Activated T-helper 17 cell treated with anti-CD3 and anti-CD28 coated beads, Interleukin-2, amount 50 U/mL, for 72 hours (primary cell): ENCODE measurements at regions not wholly inside any gene's neighbourhood (a gene's known extent, or its start where the extent isn't known, plus 50 kb on each side); places are given as distances from the start of the nearest gene placed in this dataset.

ENCODE experiments used
- ATAC-seq: fragments of 150-1000 bp; cut with Tn5 transposase; replicated peaks from 2 replicates; pipeline ENCODE4 v1.10.0; 2021; ENCODE audit warnings: mild to moderate bottlenecking, moderate library complexity
- H3K27ac Mint-ChIP-seq: one replicate; pipeline ENCODE4 v1.8.0; 2022; ENCODE audit warnings: mixed read lengths
- H3K27me3 Mint-ChIP-seq: one replicate; pipeline ENCODE4 v1.8.0; 2022; ENCODE audit warnings: mixed read lengths
- H3K36me3 Mint-ChIP-seq: one replicate; pipeline ENCODE4 v1.8.0; 2022; ENCODE audit warnings: low read depth, mild to moderate bottlenecking, mixed read lengths
- H3K4me1 Mint-ChIP-seq: one replicate; pipeline ENCODE4 v1.8.0; 2022; ENCODE audit warnings: mixed read lengths
- H3K4me3 Mint-ChIP-seq: one replicate; pipeline ENCODE4 v1.8.0; 2022; ENCODE audit warnings: mild to moderate bottlenecking, mixed read lengths
- H3K9me3 Mint-ChIP-seq: one replicate; pipeline ENCODE4 v1.8.0; 2022; ENCODE audit warnings: mixed read lengths

DNA sequence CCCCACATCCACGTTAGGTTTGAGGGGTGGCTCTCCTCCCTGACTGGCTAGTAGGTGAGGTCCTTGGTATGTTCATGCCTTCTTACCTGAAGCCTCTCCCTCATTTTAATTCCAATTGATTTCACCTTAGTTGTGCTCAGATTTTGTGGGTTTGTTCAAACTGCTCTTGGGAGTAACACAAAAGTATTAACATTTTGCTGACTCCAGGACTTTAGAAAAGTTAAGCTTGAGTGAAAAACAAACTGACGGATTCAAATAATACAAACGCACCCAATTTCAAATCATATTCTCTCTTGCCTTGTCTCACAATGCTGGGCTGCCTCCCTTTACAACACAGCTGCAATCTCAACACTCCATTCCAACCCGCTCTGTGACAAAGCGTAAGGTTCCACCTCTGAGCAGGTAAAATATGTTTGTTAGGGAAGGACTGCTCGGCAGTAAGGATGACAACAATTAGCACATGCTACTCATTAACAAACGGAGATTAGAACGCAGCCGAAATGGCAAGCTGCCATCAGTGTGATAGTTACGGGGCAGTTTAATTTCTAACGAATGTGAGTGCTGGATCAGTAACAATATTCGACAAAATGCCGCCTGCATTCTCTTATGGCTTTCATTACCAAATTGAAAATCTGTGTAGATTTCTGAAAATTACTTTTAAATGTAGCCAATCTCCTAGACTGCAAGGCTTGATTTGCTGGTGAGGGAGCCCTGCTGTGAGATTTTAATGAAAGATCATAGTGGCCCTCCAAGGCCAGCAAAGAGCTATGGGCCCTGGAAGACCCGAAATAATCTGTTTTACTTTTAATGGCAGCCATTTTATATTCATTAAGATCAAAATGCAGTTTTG, 730.6 kb upstream of the FANCL start:
- H3K4me1 Mint-ChIP-seq: no peaks in the 10 kb centered on the region
- H3K36me3 Mint-ChIP-seq: no peaks in the 10 kb centered on the region
- no peaks in the 10 kb centered on the region for H3K27me3 Mint-ChIP-seq
- no peak overlapping the region for H3K27ac Mint-ChIP-seq
- no peak for ATAC-seq
- H3K9me3 Mint-ChIP-seq: peaks cover 5% of the 10 kb centered on the region
- no peak overlapping the region for H3K4me3 Mint-ChIP-seq

DNA sequence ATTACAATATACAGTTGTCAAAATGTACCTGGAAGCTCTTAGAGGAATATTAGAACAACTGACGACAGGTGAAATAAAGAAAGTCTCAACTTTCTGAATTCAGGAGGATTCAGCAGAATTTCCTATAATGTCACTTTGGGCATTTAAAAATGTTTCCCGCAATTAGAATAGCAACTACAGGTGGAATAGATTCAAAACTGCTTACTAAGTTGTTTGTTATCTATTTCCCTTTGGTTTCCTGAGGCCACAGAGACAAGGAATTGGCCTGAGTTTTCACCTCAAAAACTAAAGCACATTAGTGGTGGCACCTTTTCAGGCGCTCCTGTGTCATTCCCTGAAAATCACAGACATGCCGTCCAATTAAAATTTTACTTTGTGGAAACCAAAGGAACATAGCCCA, 729.2 kb upstream of the FANCL start:
- H3K27ac Mint-ChIP-seq: no peak overlapping the region
- ATAC-seq: no peak
- no peak overlapping the region for H3K4me3 Mint-ChIP-seq

DNA sequence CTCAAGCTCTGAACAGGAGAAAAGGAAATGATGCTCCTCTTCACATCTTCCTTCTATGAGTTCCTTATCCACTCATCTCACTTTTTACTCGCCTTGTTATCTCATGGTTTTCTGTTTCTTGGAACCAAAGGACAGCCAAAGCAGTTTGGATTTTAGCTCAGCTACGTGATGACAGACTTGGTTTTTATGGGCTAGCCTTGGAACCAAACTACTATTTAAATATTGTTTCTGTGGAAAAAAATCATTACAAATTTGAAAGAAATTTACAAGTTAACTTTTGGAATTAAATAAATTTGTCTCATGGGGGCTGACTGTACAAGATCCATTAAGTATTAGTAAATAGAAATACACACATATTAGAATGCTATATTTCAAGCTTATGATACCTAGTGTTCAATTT, 727.8 kb upstream of the FANCL start:
- H3K9me3 Mint-ChIP-seq: no peaks in the 10 kb centered on the region
- H3K36me3 Mint-ChIP-seq: no peaks in the 10 kb centered on the region
- no peak overlapping the region for H3K4me3 Mint-ChIP-seq
- no peak overlapping the region for H3K27ac Mint-ChIP-seq
- no peak for ATAC-seq
- H3K4me1 Mint-ChIP-seq: no peaks in the 10 kb centered on the region
- H3K27me3 Mint-ChIP-seq: no peaks in the 10 kb centered on the region

More for the DNA sequence above, 729.2 kb upstream of the FANCL start:
- no peaks in the 10 kb centered on the region for H3K9me3 Mint-ChIP-seq
- H3K4me1 Mint-ChIP-seq: no peaks in the 10 kb centered on the region
- H3K27me3 Mint-ChIP-seq: no peaks in the 10 kb centered on the region
- H3K36me3 Mint-ChIP-seq: no peaks in the 10 kb centered on the region

DNA sequence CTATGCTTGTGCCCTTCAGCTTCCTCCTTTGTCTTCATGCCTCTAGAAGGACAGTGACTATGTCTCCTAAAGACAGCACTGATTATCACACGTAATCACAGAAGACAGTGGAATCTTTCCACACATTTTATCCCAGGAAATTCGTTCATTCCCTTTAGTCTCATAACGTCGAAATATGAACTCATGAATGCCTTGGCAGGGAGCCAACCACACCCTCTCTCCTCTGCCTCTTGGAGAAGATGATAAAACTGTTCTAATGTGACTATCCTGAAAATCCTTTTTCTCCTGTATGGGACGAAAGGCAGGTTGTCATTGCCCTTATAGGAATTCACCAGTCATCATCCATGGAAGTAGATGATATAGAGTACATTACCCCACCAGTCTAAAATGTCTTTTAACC, 726.6 kb upstream of the FANCL start:
- H3K27ac Mint-ChIP-seq: no peak overlapping the region
- H3K27me3 Mint-ChIP-seq: no peaks in the 10 kb centered on the region
- no peaks in the 10 kb centered on the region for H3K9me3 Mint-ChIP-seq
- H3K36me3 Mint-ChIP-seq: no peaks in the 10 kb centered on the region
- H3K4me3 Mint-ChIP-seq: no peak overlapping the region
- no peaks in the 10 kb centered on the region for H3K4me1 Mint-ChIP-seq
- ATAC-seq: no peak

DNA sequence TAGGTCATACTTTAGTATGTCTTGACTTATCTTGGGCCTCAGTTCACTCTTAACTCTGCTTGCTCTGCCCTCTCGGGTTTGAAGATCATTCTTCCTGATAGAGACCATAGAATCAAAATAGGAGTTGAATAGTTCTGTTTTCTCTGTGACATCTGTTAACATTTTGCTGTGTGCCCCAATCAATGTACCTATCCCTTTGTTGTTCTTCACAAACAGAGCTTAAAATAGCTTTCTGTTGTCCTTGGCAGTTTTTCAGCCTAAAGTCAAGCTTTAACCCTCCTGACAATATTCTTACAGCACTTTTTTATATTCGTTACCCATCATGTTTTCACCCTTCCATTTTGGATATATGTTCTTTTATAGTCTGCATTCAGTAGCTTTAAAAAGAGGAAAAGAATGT, 724.5 kb upstream of the FANCL start:
- no peaks in the 10 kb centered on the region for H3K4me1 Mint-ChIP-seq
- no peak overlapping the region for H3K27ac Mint-ChIP-seq
- H3K9me3 Mint-ChIP-seq: no peaks in the 10 kb centered on the region
- H3K4me3 Mint-ChIP-seq: no peak overlapping the region
- H3K36me3 Mint-ChIP-seq: no peaks in the 10 kb centered on the region
- H3K27me3 Mint-ChIP-seq: no peaks in the 10 kb centered on the region
- no peak for ATAC-seq

DNA sequence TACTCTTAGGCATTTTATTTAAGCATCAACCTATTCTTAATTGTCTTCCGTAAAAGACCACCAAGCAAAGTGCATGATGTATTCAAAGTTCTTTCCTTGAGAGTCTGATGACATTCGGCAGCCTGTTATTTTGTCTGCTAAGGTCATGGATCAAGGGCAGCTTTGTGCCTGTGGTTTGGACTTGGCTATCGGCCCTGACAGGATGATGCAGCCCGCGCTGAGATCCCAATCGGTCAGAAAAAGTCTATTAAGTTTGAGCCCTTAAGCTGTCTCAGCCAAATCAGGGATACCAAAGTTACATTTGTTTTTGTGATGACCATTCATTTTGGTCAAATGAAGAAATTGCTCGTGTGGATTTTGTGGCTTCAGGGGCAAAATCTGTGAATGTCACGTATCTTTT, 718.9 kb upstream of the FANCL start:
- H3K27ac Mint-ChIP-seq: no peak overlapping the region
- ATAC-seq: no peak
- no peak overlapping the region for H3K4me3 Mint-ChIP-seq
- H3K4me1 Mint-ChIP-seq: no peaks in the 10 kb centered on the region
- H3K27me3 Mint-ChIP-seq: no peaks in the 10 kb centered on the region
- H3K9me3 Mint-ChIP-seq: no peaks in the 10 kb centered on the region
- H3K36me3 Mint-ChIP-seq: no peaks in the 10 kb centered on the region

DNA sequence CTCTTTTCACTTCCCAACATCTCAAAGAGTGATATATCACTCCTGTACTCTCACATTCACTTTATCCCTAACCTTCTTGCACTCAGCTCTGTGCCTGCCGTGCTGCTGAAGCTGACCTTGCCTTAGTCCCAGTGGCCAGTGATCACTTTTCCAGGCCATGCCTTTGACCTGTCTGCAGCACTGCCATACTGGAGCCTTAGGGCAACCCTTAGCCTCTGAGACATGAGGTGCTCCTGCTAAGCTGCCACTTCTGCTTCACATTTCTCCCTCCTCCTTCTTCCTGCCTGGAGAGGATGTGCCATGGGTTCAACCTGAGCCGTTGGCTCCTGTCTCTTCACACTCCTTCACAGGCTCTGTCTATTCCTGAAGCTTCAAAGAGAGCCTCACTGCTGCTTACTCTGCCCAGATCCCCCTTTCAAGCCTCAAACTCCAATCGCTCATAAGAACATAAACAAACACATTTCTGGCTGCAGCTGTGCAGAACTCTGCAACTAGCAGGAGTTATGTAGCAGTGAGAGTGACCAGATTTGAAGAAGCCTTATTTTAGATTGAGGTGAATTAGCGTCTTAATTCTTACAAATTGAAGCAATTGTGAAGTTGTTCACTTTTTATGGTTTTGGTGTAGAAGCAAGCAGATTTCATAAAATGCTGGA, 716.2 kb upstream of the FANCL start:
- ATAC-seq: no peak
- Mint-ChIP-seq H3K9me3 (no peaks in the 10 kb centered on the region), H3K27ac (no peak overlapping the region), H3K4me3 (no peak overlapping the region), H3K27me3 (no peaks in the 10 kb centered on the region), H3K36me3 (no peaks in the 10 kb centered on the region), H3K4me1 (no peaks in the 10 kb centered on the region)

DNA sequence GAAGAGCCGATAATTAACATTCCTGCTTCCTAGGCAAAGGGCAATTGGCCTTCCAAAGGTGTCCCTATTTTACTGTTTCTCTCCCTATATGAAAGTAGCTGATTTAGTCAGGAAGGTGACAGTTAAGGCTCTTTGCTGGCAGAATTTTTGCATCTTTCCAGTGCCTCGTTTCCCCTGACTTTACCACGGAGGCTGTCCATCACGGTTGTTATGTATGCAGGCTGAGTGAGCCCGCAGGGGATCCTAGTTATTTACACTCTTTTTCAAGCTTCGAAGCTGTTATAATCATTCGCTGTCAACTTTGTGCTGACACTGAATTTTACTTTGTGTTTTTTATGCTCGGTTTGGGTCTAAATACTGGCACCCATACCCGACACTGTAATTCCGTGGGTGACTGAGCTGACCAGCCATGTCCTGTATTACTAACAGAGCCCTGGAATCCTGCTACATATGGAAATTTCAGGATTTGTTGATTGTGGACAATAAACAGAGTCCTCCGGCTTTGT, 713.8 kb upstream of the FANCL start:
- Mint-ChIP-seq H3K27ac (no peak overlapping the region), H3K36me3 (no peaks in the 10 kb centered on the region), H3K4me3 (no peak overlapping the region), H3K27me3 (no peaks in the 10 kb centered on the region), H3K9me3 (no peaks in the 10 kb centered on the region), H3K4me1 (no peaks in the 10 kb centered on the region)
- ATAC-seq: no peak

DNA sequence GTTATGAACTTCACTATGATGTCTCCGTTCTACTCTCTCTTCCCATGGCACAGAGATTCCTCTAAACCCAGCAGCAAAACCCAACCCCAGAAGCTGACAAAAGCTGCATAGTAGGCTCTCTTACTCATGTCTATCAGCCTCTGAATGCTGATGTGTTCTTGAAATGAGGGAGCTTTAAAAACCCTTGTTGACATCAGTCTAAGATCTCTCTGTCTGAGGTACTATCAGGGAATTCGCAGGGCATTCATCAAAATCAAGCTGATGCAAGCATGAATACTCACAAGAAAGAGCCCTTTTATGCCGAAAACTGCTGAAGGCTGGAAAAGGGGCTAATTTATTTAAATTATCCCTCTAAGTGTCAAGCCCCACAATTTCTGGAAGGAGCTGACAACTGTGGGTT, 710.6 kb upstream of the FANCL start:
- Mint-ChIP-seq H3K9me3 (no peaks in the 10 kb centered on the region), H3K36me3 (no peaks in the 10 kb centered on the region), H3K4me1 (no peaks in the 10 kb centered on the region), H3K4me3 (no peak overlapping the region), H3K27me3 (no peaks in the 10 kb centered on the region), H3K27ac (no peak overlapping the region)
- no peak for ATAC-seq

DNA sequence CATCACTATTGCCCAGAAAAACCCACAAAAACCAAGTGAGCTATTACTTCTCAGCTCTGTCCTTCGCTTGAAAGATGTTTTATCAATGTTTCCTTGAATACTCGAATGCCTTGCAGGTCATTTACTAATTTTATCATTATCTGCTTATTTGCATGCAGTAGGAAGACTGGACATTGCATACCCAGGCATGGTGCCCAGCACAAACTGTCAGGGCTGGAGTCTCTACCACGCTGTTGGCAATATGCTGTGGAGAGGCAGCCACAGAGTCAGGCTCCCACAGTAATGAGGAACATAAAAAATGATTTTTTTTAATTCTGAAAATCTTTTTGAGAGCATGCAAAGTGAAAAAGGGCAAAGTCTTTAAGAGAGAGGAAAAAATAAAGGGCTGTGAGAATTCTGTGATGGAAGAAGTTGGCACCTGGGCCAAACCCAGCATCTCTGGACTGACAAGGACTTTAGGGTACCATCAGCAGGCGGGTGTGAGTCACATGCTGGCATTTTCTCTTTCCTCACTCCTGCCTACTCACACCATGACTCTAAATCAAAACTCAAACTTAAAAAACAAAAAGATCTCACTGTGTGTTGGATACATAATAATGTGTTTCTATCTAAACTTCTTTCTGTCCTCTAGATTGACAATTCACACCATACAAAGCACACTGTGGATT, 709.8 kb upstream of the FANCL start:
- Mint-ChIP-seq H3K27ac (no peak overlapping the region), H3K4me1 (no peaks in the 10 kb centered on the region), H3K36me3 (no peaks in the 10 kb centered on the region), H3K27me3 (no peaks in the 10 kb centered on the region), H3K9me3 (peaks cover 2% of the 10 kb centered on the region), H3K4me3 (no peak overlapping the region)
- ATAC-seq: no peak

DNA sequence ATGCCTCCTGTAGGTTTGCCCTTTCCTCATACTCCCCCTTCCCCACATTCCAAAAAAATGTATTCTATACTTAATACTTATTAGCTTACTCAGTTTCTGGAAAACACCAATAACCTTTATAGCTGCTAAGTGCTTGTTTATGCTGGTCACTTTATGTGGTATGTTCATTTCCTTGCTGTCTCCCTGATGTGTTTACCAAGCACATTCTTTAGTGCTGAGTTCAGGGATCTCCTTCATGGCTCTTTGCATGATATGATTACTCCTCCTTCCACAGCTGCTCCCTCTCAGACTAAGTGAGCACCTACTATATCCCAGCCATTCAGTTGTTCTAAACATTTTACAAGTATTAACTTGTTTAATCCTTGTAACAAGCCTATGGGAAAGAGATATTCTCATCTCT, 698.3 kb upstream of the FANCL start:
- H3K27me3 Mint-ChIP-seq: no peaks in the 10 kb centered on the region
- no peaks in the 10 kb centered on the region for H3K36me3 Mint-ChIP-seq
- no peaks in the 10 kb centered on the region for H3K4me1 Mint-ChIP-seq
- no peak overlapping the region for H3K4me3 Mint-ChIP-seq
- H3K27ac Mint-ChIP-seq: no peak overlapping the region
- no peak for ATAC-seq
- H3K9me3 Mint-ChIP-seq: no peaks in the 10 kb centered on the region

DNA sequence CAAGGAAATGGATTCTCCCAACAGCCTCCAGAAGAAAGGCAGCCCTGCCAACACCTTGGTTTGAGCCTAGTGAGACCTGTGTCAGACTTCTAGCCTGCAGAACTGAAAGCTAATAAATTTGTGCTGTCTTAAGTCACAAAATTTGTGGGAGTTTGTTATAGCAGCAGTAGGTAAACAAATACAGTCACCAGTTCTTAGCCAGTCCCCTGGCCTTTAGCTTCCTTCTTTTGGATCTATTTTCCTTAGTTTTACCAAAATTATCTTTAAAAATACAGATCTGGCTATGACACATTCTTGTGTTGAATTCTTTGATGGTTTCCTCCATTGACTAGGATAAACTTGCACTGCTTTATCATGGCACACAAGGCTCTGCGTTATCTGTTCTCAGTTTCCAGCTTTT, 697.9 kb upstream of the FANCL start:
- Mint-ChIP-seq H3K4me3 (no peak overlapping the region), H3K27ac (no peak overlapping the region), H3K4me1 (no peaks in the 10 kb centered on the region), H3K9me3 (no peaks in the 10 kb centered on the region), H3K27me3 (no peaks in the 10 kb centered on the region), H3K36me3 (no peaks in the 10 kb centered on the region)
- ATAC-seq: no peak

DNA sequence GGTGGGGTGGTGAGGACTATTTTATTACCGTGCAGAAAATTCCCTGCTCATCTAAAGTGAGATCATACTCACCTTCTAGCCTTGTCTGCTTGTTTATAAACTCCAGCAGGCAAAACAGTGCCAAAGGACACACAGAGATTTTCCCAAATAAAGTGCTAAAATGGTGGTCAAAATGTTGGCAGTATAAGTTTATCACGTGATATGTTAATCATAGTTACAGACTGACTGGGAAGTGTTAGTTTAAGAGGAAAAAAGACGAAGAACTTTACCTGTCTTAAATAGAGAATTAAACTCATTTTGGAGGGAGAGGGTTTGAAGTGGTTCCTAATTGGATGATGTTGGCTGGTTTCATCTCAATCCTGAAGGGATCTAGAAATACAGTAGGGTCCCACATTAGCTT, 691.7 kb upstream of the FANCL start:
- no peak for ATAC-seq
- H3K9me3 Mint-ChIP-seq: no peaks in the 10 kb centered on the region
- H3K4me3 Mint-ChIP-seq: no peak overlapping the region
- no peaks in the 10 kb centered on the region for H3K27me3 Mint-ChIP-seq
- H3K27ac Mint-ChIP-seq: no peak overlapping the region
- no peaks in the 10 kb centered on the region for H3K4me1 Mint-ChIP-seq
- H3K36me3 Mint-ChIP-seq: no peaks in the 10 kb centered on the region

DNA sequence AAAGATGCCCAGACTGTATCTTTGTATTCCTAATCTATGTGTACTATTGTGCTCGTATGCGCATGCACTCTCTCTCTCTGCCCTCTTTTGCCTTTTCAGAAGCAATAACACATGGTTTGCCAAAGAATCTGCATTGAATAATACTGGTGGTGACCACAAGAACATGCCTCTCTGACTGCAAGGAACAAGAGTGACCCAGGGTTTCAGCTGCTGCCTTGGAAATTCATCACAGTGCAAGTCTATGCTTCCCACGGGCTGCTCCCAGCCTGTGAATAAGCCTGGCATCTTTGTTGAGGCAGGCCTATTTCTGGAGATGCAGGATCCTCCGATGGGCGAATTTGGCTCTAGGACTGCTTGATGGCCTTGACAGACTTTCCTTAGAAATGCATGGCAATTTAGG, 689.4 kb upstream of the FANCL start:
- H3K27me3 Mint-ChIP-seq: no peaks in the 10 kb centered on the region
- H3K4me3 Mint-ChIP-seq: no peak overlapping the region

DNA sequence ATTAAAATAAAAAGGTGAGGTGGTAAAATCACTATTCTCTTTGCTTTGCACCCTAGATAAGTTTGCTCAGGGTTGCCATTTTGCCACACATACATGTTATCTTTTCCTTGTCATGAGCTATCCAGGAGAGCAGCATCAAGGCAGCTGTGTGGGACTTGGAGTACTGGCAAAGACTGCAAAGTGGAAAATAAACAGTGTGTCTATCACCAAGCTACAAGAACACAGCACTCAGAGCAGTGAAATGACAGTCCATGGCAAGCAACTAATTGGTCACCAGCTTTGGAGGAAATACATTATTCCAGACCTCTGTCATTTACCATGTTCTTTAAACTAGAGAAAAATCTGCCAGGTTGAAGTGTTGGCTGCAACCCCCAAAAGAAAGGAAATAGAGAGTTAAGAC, 687.8 kb upstream of the FANCL start:
- peaks cover 6% of the 10 kb centered on the region for H3K9me3 Mint-ChIP-seq
- no peaks in the 10 kb centered on the region for H3K36me3 Mint-ChIP-seq
- no peaks in the 10 kb centered on the region for H3K27me3 Mint-ChIP-seq
- no peak for ATAC-seq
- H3K27ac Mint-ChIP-seq: no peak overlapping the region
- no peak overlapping the region for H3K4me3 Mint-ChIP-seq
- no peaks in the 10 kb centered on the region for H3K4me1 Mint-ChIP-seq

More for the DNA sequence above, 689.4 kb upstream of the FANCL start:
- Mint-ChIP-seq H3K4me1 (no peaks in the 10 kb centered on the region), H3K36me3 (no peaks in the 10 kb centered on the region), H3K9me3 (no peaks in the 10 kb centered on the region), H3K27ac (no peak overlapping the region)
- ATAC-seq: no peak
